SIG-M5 (cell line): ENCODE measurements at regions not wholly inside any gene's neighbourhood (a gene's known extent, or its start where the extent isn't known, plus 50 kb on each side); places are given as distances from the start of the nearest gene placed in this dataset.
"Not testable (repeated sequence)": the region's sequence is repeated elsewhere in the genome, so short reads cannot be mapped to it uniquely, and the experiment has no call there.

Source experiments
- DNase-seq: peaks from one replicate; lab custom pipeline; 2025; lab: John Stamatoyannopoulos, UW

- DNase-seq, result no peak
Measured at GRCh38 chr5:106435185-106435584, 1235.6 kb downstream of the EFNA5 start.

GRCh38 chr5:106430733-106431132, 1240.0 kb downstream of the EFNA5 start:
- not testable (repeated sequence) for DNase-seq

GRCh38 chr5:106423109-106423897, 1247.4 kb downstream of the EFNA5 start:
- no peak for DNase-seq

- DNase-seq, result no peak
Measured at GRCh38 chr5:106420102-106420501, 1250.6 kb downstream of the EFNA5 start.

- DNase-seq, result no peak
Measured at GRCh38 chr5:106418196-106418595, 1252.5 kb downstream of the EFNA5 start.

DNA sequence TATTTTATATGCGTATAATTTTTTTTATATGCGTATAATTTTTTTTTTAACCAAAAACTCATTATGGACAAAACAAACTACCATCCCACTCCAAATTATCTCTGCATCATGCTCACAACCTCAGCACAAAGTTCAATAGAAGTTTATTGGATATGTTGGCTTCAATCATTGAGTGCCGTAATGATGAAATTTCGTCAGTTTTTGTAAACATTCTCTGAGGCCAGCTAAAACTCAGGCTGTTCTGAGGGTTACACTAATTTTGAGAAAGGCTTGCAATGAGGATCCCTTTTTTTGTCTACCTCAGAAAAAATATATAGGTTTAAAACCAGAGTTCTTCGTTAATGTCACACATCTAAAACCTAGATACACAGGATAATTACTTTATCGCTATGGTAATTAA, 1253.2 kb downstream of the EFNA5 start:
- DNase-seq, result no peak

DNA sequence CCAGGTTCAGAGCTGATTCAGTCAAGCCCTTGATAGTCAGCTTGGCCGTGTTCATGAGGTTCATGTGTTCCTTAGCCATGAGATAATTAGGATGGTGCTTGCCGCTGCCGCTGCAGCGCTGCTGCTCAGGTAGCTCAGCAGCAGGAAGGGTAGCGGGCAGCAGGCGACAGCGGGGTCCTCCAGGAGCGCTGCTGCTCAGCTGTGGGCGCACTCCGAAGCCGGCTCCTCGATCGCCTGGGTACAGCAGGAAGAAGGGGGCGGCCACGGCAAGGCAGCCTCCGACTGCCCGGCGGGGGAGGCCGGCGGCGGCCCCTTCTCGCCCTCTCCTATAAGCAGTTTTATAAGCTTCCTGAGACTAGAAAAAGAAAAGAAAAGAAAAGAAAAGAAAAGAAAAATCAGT, 1253.6 kb downstream of the EFNA5 start:
- DNase-seq, result no peak

GRCh38 chr5:106415541-106415940, 1255.2 kb downstream of the EFNA5 start:
- DNase-seq, result no peak

- no peak for DNase-seq
Measured at GRCh38 chr5:106414342-106414741, 1256.4 kb downstream of the EFNA5 start.

- no peak for DNase-seq
Measured at GRCh38 chr5:106412606-106413005, 1258.1 kb downstream of the EFNA5 start.

GRCh38 chr5:106408570-106408969, 1262.2 kb downstream of the EFNA5 start:
- DNase-seq, result no peak

DNA sequence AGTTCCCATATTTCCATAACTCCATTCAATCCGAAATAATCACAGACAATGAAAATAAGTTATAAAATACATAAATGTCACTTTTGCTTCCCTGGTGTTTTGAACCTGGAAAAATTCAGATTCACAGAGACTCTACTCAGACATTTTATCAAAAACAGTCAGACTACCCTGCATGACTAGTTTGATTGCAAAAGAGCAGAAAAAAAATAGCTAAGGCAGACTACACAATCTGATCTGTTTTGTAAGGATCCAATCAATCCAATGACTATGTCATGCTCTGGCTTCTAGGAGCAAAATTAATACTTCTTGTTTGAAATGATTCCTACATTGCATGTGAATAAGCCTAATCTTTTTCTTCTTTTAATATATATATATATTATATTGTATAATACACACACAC, 1262.6 kb downstream of the EFNA5 start:
- DNase-seq, result no peak

DNA sequence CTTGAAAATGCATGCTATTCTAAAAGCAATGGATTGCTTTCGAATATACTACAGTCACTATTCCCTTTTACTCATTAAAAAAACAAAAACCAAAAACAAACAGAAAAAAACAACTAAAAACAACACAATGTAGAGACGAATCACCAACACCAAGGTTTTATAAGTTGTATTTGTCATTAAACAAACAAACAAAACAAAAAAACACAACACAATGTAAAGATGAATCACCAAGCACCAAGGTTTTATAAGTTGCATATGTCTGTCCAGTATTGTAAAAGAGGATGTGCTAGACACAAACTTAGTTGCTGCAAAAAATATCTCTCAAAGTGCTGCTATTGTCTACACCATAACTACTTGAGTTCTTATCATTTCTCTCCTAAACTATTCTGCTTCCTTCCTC, 1269.2 kb downstream of the EFNA5 start:
- no peak for DNase-seq

- DNase-seq, result no peak
Measured at GRCh38 chr5:106399391-106399790, 1271.3 kb downstream of the EFNA5 start.

DNA sequence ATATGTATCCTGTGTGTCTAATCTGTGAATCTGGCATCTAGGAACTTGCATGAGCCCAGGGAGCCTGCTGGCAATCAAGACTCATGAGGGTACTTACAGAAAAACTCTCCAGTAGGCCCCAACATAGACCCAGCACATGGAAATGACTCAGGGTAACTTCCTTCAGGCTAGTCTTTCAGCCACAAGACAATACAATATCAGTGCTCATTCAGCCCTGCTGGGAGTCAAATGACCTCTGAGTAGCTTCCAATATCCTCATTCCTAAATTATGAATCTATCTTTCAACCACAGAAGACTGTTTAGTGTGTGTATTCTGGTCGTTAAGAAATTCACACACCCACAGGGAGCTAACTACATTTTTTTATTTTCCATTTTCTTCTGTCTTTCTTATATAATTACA, 1273.0 kb downstream of the EFNA5 start:
- DNase-seq, result no peak

DNA sequence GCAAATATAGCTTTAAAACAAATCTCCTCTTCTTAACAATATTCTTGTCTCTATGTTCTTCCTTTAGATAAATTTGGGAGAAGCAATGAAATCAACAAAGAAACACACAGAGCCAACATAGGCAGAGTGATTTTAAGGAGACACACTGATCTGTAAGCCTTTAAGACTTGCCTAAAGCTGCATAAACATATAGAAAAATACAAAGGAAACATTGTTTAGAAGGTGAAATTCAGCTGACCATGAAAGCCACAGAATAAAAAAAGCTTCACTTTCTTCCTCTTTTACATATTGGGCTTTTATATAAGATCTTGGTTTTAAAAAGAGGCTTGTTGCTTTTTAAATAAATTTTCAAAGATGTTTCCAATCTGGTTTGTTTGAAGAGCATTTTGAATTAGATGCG, 1277.5 kb downstream of the EFNA5 start:
- DNase-seq, result no peak

GRCh38 chr5:106392766-106393165, 1278.0 kb downstream of the EFNA5 start:
- no peak for DNase-seq

GRCh38 chr5:106387767-106388166, 1283.0 kb downstream of the EFNA5 start:
- DNase-seq, result not testable (repeated sequence)

DNA sequence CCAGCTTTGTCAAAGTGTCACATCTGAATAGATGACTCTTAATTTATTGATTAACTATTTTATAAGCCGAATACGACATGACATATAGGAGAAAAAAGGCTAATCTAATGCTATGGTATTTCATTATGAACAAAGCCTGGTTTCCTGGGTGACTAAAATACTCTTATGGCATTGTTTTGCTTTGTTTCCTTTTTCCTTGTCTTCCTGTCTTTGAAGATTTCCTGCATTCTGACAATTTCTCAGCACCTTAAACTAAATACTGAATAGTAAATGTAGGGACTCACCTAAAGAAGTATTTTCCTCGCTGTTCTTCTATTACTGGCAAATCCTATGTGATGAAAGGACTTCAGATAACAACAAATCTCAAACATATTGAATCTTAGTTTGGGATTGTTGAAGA, 1284.5 kb downstream of the EFNA5 start:
- DNase-seq, result no peak

- DNase-seq, result no peak
Measured at GRCh38 chr5:106380736-106381135, 1290.0 kb downstream of the EFNA5 start.

GRCh38 chr5:106376522-106376921, 1294.2 kb downstream of the EFNA5 start:
- no peak for DNase-seq

DNA sequence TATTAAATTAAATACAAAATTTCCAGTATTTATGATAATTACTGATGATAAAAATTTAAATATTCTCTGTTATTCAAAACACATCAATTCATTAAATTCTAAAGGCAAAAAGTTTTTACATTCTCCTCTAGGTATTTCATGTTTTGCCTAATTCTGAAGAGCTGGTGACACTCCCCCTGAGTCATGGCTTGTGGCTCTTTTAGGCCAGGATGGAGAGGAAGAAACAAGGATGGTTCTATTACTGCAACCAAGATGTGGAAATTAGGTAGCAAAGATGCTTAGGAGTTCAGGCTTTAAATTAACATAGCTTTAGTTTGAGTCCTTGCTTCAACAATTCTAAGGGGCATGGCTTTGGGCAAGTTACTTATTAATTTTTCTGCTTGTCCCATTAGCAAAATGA, 1295.8 kb downstream of the EFNA5 start:
- DNase-seq, result no peak

DNA sequence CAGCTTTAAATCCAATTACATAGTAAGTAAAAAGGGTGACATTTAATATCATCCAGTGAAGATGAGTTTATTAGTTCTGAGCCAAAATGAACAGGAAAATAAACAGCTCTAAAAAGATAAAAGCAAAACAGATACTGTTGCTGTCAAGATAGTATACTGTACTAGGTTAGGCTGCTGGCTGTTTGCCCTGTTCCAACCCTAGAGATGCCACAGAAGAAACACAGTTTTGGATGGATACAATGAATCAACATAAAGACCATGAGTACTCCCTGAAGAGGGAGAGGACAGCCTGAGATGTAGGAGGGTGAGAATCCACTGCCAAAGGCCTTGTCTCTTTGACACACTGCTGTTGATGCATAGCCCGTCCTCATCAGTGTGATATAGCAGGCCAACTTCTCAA, 1302.7 kb downstream of the EFNA5 start:
- no peak for DNase-seq

DNA sequence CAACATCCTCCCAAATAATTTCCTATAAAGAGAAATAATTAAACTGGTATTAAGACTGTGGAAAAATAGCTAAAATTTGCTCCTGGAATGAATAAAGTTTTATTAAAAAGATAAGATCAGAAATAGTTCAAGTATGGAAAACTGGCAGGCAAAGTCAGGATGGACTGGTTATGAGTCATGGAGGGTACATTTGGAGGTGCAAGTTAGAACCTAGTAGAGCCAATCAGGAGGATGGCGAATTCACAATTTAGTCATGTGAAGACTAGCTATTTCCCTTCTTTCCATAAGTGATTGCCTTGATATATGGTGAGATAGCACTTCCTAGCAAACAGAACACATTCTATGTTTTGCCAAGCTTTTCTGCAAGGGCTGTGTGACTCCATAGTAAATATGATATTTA, 1303.5 kb downstream of the EFNA5 start:
- DNase-seq, result no peak
